ENCODE measurements at regions not wholly inside any gene's neighbourhood (a gene's known extent, or its start where the extent isn't known, plus 50 kb on each side); places are given as distances from the start of the nearest gene placed in this dataset.
"Not testable (repeated sequence)": the region's sequence is repeated elsewhere in the genome, so short reads cannot be mapped to it uniquely, and the experiment has no call there.

DNA sequence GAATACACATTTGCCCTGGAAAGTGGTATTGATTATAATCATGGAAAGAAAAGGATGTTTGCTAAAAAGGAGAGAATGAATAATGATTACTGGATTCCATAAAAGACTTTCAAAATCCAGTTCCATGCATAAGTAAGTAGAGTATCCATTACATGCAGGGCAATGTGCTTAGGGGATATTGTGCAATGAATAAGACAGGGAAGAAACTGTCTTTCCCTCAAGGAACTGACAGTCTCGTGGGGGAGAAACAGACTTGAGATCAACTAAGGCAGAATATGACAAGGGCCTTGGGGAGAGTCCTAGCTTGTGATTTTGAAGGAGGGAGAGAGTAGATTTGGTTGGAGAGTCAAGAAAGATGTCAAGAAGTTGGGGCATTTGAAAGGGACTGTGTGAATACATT is 130.6 kb downstream of the SPP2 start:
- no peak for DNase-seq

GRCh38 chr2:234179031-234179363 is 128.5 kb downstream of the SPP2 start:
- DNase-seq: no peak

GRCh38 chr2:234178330-234179030 is 128.0 kb downstream of the SPP2 start:
- no peak for DNase-seq

DNA sequence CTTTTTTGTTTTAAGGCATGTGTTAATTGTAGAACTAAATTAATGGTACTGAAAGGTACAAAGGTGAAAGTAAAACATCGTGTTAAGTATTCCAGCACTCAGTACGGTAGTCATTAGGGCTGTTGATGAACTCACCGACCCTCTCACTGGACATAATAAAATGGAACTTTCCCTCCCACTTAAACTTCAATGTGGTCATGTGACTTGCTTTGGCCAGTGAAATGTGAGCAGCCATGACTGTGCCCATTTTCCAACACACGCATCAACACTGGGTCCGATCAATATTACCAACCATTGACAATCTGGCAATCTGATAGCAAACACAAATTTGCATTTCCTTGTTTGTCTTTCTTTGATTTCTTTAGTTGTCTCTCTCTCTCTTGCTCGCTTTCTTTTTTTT is 125.1 kb downstream of the SPP2 start:
- DNase-seq: no peak

DNA sequence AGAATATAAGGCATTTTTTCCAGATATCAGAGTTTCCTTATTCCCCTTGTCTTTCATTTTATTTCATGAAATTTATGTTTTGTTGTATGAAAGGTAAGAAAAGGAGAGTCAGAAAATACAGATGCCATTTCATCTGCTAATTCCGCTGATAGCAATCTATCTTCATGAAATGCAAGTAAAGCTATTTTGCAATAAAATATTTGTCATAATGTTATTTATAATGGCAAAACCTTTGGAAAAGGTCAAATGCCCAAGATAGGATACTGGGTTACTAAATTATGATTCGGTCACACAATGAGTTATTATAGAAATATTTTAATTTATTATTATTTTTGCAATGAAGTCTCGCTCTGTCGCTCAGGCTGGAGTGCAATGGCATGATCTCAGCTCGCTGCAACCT is 124.2 kb downstream of the SPP2 start:
- DNase-seq: no peak

- no peak for DNase-seq
Observed at GRCh38 chr2:234172532-234172931, 122.0 kb downstream of the SPP2 start.

- DNase-seq: no peak
Observed at GRCh38 chr2:234172066-234172465, 121.6 kb downstream of the SPP2 start.

DNA sequence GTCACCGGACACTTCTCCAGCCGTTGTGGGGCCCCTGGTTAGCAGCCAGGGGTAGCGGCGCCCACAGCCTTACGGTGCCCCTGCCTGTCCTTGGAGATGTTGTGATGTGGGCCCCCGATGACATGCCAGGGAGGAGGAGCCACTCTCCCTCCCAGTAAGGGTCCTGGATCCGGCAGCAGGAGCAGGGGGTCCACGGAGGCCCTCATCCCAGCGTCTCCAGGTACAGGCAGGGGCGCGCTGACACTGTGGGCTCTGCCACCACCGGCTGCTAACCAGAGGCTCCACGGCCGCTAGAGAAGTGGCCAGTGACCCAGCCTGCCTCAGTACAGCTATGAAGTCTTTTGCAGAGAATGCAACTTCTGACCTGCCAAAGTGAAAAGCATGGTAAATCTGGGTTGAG is 121.2 kb downstream of the SPP2 start:
- no peak for DNase-seq

DNA sequence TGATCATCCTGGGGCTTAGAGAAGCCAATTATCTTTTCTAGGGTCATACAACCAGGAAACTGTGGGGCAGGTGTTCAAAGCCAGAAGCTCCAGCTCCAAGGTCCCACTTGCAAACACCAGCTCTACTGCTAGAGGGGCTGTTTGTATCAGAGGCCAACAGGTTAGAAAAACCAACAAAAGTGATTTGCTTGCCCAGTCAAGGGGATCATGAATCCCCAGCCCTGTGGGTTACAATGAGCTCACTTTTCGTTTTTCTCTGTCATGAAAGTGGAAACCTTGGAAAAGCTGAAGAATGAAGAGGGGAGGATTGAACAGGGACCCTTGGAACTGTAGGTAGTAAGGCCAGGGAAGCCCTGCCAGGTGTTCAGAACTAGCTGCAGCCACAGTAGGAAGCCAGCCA is 119.2 kb downstream of the SPP2 start:
- DNase-seq: no peak

DNA sequence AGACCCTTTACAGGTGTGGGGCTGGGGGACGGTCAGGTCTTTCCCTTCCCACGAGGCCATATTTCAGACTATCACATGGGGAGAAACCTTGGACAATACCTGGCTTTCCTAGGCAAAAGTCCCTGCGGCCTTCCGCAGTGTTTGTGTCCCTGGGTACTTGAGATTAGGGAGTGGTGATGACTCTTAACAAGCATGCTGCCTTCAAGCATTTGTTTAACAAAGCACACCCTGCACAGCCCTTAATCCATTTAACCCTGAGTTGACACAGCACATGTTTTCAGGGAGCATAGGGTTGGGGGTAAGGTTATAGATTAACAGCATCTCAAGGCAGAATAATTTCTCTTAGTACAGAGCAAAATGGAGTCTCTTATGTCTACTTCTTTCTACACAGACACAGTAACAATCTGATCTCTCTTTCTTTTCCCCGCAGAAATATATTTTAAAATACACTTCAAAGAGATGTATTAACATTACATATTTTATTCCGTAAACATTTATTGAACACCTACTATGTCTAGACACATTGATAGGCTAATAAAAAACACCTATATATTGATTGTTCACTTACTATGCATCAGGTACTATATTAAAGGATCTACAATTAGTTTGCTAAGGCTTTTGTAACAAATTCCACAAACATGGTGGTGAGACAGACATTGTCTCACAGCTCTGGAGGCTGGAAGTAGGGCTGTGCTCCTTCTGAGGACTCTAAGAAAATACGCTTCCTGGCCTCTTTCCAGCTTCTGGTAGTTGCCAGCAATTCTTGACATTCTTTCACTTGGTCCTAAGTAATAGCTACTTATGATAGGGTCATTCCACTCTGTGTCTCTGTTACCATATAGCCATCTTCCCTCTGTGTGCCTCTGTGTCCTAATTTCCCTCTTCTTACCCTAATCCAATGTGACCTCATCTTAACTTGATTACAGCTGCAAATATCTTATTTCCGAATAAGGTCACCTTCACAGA is 118.4 kb downstream of the SPP2 start:
- DNase-seq: not testable (repeated sequence)

GRCh38 chr2:234166531-234166930 is 116.0 kb downstream of the SPP2 start:
- DNase-seq: no peak

DNA sequence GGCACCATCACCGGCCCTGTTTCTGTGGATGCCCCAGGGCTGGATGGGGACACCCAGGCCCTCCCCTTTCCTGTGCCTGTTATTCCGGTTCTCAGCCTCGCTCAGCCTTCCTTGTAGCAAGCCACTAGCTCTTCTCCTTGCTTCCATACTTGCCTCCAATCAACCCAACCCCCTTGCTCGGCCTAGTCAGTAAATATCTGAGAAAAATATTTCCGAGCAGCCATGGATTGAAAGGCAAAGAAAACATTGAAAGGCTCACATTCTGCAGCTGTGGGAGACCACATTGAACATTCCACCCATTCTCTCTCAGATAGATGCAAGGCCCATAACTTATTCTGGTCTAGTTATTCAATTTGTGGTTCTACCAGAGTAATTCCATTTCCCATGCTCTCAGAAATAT is 114.9 kb downstream of the SPP2 start:
- no peak for DNase-seq

DNA sequence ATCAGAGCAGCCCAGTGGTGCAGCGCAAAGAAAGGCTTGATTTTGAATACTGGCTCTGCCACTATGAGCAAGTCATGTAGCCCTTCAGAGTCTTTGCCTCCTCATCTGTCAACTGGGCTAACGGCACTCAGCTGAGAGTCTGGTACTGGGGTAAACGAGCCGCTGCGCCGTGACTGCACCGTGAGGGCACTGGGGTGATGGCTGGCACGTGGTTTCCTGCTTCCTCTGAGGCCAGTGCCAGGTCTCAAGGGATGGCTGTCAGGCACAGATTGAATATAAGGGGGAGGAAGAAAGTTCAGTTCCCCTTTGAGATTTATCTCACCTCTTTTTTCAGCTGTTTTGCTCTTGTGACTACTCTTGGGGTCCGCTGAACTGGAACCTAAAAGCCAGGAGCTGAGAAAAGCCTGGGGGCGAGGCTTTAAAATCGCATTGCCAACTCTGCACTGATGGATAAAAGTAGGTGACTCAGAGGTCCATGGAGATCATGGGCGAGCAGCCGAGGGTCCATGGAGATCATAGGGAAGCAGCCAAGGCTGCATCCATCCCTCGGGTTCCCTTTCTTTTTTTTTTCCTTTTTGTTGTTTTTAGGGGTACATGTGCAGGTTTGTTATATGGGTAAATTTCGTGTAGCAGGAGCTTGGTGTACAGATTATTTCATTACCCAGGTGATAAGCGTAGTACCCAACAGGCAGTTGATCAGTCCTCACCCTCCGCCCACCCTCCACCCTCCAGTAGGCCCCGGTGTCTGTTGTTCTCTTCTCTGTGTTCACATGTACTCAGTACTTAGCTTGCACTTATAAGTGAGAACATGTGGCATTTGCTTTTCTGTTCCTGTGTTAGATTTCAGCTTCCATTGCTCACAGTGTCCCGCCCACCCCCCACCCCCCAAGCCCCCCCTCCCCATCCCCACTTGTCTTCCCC is 114.3 kb downstream of the SPP2 start:
- DNase-seq: no peak

DNA sequence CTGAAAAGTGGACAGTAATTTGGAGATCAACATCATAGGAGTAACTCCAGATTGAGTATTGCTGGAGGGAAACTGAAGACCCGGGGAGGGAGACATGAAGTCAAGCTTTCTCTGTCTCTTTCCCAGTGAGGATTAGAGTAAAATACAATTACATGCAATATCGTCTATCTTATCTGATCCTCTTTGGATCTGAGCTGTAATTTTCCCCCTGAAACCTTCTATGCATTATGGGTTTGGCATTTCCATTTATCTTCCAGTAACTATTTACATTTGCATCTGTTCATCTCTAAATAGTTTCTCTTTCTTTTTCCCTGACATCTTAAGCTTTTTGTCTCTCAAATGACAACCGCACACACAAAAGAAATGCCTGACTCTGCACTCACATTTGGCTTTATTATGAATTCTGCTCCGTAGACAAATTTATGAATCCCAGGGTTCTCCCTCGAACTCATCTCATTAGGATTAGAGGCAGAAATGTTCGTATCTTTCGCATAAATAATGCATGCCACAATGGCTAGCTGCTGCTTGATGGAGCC is 113.1 kb downstream of the SPP2 start:
- DNase-seq: no peak

GRCh38 chr2:234162861-234163260 is 112.4 kb downstream of the SPP2 start:
- DNase-seq: no peak

GRCh38 chr2:234161932-234162331 is 111.4 kb downstream of the SPP2 start:
- no peak for DNase-seq

GRCh38 chr2:234158812-234159211 is 108.3 kb downstream of the SPP2 start:
- no peak for DNase-seq

GRCh38 chr2:234157817-234158588 is 107.5 kb downstream of the SPP2 start:
- DNase-seq: no peak

DNA sequence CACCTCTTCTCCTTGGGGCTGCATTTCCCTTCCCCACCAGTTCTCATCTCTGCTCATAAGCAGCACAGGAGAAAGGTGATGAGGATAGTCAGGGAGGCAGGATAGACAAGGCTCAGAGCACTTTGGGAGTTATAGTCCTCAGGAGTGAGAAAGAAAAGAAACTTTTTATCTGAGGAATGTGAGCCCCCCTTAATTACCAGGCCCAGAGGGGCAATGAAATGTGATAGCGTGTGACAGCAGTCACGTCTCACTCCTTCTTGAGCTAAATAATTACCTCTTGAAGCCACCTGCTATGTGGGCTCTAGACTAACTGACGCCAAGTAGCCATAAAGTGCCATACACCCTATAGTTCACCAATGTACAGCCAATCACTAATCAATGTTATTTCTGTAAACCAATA is 105.8 kb downstream of the SPP2 start:
- DNase-seq: no peak

DNA sequence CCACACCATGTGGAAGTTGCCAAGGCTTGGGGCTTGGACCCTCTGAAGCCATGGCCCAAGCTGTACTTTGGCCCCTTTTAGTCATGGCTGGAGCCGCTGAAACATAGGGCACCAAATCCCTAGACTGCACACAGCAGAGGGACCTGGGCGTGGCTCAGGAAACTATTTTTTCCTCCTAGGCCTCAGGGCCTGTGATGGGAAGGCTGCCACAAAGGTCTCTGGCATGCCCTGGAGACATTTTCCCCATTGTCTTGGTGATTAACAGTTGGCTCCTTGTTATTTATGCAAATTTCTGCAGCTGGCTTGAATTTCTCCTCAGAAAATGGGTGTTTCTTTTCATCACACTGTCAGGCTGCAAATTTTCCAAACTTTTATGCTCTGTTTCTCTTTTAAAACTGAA is 102.3 kb downstream of the SPP2 start:
- DNase-seq: not testable (repeated sequence)

- DNase-seq: no peak
Observed at GRCh38 chr2:234147335-234147861, 96.9 kb downstream of the SPP2 start.

Data from NCI-H1930 (cell line).